ENCODE measurements at regions not wholly inside any gene's neighbourhood (a gene's known extent, or its start where the extent isn't known, plus 50 kb on each side); places are given as distances from the start of the nearest gene placed in this dataset.

GRCh38 chr3:74167926-74168325 lies 446.5 kb downstream of the CNTN3 start:
- TF ChIP-seq CTCF (IDR thresholded peaks at IDR 0.05 in 8 of 11, conservative IDR thresholded peaks at IDR 0.05 in 3 of 11) (no peak), POLR2AphosphoS5 (IDR thresholded peaks at IDR 0.05) (no peak), POLR2A (IDR thresholded peaks at IDR 0.05) (no peak)
